Lung (tissue), 11 donors: ENCODE measurements at regions not wholly inside any gene's neighbourhood (a gene's known extent, or its start where the extent isn't known, plus 50 kb on each side); places are given as distances from the start of the nearest gene placed in this dataset.
A peak's percentile ranks its signal among the peaks of the same experiment; 100 is the strongest.

Experiments
- ATAC-seq: fragments of 200-7000 bp; cut with Tn5 transposase; one replicate; pipeline ENCODE4 v1.9.1; 2020; ENCODE audit warnings: moderate number of reproducible peaks; ENCODE audit not compliant: insufficient read depth, low FRiP score
- DNase-seq, 3 donors: peaks; one replicate each; pipeline ENCODE4 v3.0.0-alpha.2; 2013 to 2017
- H3K27ac ChIP-seq, 2 donors: one replicate each; pipeline ENCODE4 v1.5.1; 2013; ENCODE audit warnings: mild to moderate bottlenecking in 2 of 2, moderate library complexity in 2 of 2, control low read depth in 1 of 2, inconsistent platforms in 1 of 2, low read depth in 1 of 2, low read length in 1 of 2
- H3K27me3 ChIP-seq, 3 donors: one replicate each; pipeline ENCODE4 v1.5.1; 2013; ENCODE audit warnings: low read length in 2 of 3; ENCODE audit not compliant: control insufficient read depth in 3 of 3, insufficient read depth in 3 of 3
- H3K36me3 ChIP-seq, 4 donors: one replicate each; pipeline ENCODE4 v1.5.1; 2013; ENCODE audit warnings: low read length in 4 of 4, mild to moderate bottlenecking in 1 of 4, moderate library complexity in 1 of 4; ENCODE audit not compliant: control insufficient read depth in 4 of 4, insufficient read depth in 4 of 4
- H3K4me1 ChIP-seq, 5 donors: one replicate each; pipeline ENCODE4 v1.5.1; 2013; ENCODE audit warnings: low read length in 5 of 5, mild to moderate bottlenecking in 2 of 5, moderate library complexity in 1 of 5; ENCODE audit not compliant: control insufficient read depth in 5 of 5, insufficient read depth in 5 of 5
- H3K4me3 ChIP-seq: one replicate; pipeline ENCODE4 v1.5.1; 2013; ENCODE audit warnings: mild to moderate bottlenecking, control low read depth, moderate library complexity
- H3K9ac ChIP-seq, 2 donors: one replicate each; pipeline ENCODE4 v1.5.1; 2013; ENCODE audit warnings: low read length in 2 of 2, control low read depth in 1 of 2; ENCODE audit not compliant: insufficient read depth in 1 of 2
- H3K9me3 ChIP-seq, 4 donors: one replicate each; pipeline ENCODE4 v1.5.1; 2013; ENCODE audit warnings: low read length in 3 of 4, mild to moderate bottlenecking in 1 of 4, moderate library complexity in 1 of 4; ENCODE audit not compliant: control insufficient read depth in 4 of 4, insufficient read depth in 3 of 4
- WGBS, 2 donors: extraction: QIAGEN DNeasy Blood & Tissue Kit; methylation state at CpG; one replicate each; pipeline ENCODE4 v1.1.7; 2013; 5-methylcytosine and 5-hydroxymethylcytosine counted together
- TF ChIP-seq, protein P1 (sequence below): IDR thresholded peaks from 2 replicates; pipeline ENCODE4 v1.5.1; 2012; ENCODE audit warnings: mild to moderate bottlenecking; ENCODE audit errors: control extremely low read depth, extremely low read depth
- donor health status: control.
- donor health status: control.
- donor health status: Bipolar disorder and iron deficiency.
- donor health status: healthy.
- donor health status: DM: yes; HTN: yes; CAD: no.

DNA sequence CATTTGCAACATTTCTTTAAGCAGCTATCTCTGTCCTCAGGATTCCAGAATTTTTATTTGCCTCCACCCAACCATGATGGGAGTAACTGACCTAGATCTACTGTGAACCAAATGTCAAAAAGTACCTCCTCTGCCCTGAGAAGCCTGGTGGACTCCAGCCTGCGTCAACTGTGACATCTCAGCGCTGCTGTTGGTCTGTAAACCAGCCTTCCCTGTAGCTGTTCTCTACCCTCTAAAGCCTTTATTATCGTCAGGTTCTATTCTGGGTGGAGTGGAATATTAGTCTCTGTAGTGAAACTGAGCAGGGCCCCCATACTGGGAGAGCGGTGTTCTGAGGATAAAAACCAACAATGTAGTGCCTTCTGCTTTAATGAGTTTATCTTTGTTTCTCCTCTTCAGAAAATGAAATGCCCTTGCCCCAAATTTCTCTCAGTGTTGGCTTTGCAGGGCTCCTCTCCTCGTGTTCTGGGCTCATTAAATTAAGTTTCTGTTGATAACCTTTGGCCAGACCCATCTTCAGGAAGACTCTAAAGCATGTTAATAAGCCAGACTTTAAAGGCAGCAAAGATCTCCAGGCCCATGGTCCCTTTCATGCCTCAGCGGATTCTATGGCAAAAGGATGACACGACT is 223.1 kb upstream of the PLXNA2 start:
- Histone ChIP-seq H3K9me3 (no peaks in the 10 kb centered on the region), H3K4me3 (no peak overlapping the region), H3K36me3 (no peaks in the 10 kb centered on the region), H3K27ac (no peak overlapping the region), H3K27me3 (no peaks in the 10 kb centered on the region), H3K4me1 (no peaks in the 10 kb centered on the region), H3K9ac (no peak overlapping the region)
- DNase-seq (no peak), ATAC-seq (no peak)
- WGBS, 2 donors, result 81 to 90% methylated on average over 7 of the region's 7 CpGs
- TF ChIP-seq, protein P1, sequence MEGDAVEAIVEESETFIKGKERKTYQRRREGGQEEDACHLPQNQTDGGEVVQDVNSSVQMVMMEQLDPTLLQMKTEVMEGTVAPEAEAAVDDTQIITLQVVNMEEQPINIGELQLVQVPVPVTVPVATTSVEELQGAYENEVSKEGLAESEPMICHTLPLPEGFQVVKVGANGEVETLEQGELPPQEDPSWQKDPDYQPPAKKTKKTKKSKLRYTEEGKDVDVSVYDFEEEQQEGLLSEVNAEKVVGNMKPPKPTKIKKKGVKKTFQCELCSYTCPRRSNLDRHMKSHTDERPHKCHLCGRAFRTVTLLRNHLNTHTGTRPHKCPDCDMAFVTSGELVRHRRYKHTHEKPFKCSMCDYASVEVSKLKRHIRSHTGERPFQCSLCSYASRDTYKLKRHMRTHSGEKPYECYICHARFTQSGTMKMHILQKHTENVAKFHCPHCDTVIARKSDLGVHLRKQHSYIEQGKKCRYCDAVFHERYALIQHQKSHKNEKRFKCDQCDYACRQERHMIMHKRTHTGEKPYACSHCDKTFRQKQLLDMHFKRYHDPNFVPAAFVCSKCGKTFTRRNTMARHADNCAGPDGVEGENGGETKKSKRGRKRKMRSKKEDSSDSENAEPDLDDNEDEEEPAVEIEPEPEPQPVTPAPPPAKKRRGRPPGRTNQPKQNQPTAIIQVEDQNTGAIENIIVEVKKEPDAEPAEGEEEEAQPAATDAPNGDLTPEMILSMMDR, result no peak

DNA sequence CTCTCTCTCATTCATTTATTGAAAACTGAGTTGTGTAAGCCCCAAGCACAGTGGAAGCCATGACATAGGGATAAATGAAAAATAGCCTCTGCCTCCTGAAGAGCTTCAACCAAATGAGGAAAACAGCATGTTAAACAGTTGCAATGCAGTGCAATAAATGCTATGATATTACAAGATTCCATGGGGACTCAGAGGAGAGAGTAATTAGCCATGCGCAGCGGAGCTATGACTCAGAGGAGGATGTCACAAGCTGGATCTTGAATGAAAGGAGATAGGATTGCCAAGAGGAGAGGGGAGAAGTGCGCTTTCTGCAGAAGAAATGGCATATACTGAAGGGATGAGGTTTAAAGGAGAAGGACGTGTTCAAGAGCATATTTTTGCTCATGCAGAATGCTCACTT is 231.3 kb upstream of the PLXNA2 start:
- no peak for ATAC-seq
- 73 to 89% methylated on average over 4 of the region's 4 CpGs for WGBS, 2 donors
- TF ChIP-seq, protein P1, result no peak
- Histone ChIP-seq H3K9me3 (no peaks in the 10 kb centered on the region), H3K9ac (no peak overlapping the region), H3K4me1 (peaks cover 4 to 27% (median 13%) of the 10 kb centered on the region in 5 donors), H3K27me3 (no peaks in the 10 kb centered on the region), H3K27ac (no peak overlapping the region), H3K4me3 (no peak overlapping the region), H3K36me3 (no peaks in the 10 kb centered on the region)
- DNase-seq, result peak in 2 of 3 donors; percentile 29 to 43

DNA sequence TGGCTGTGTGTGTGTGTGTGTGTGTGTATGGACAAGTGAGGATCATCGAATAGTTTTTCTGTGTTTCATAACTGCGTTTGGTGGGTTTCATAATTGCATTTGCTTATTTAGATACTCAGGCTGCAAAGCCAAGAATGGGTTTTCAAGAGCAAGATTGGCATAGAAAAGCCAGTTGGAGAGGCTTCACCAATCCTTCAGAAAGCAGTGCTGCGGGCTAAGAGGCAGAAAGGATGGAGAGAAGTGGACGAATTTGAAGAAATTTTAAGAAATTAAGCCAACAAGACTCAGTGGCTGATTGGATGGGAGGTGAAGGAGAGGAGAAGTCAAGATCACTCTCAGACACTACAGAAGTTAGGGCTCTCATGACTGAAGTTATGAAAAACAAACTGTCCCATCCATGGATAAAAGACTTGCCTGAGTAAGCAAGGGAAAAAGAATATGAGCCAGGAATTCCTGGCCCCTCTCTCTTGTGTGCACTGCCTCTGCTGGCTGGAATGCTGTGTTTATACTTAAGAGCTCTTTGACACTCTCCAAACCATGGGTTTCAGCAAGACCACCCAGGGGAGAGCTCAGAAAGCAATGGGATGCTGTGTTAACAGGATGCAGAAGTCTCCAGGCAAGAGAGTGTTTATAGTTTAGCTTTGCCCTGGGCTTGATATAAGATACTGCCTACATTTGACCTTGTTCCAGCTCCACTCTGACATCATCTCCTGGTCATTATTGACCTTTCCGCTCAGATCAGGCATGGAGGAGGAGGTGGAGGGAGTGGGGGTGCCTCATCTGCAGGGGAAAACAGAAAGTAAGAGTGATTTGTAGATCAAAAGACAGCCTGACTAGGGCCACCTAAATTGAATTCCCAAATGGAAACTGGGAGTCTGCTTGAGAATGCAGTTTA is 232.0 kb upstream of the PLXNA2 start:
- H3K36me3 ChIP-seq, result no peaks in the 10 kb centered on the region
- peaks cover 4 to 27% (median 13%) of the 10 kb centered on the region in 5 donors for H3K4me1 ChIP-seq
- peak overlapping the region; percentile 1 to 22 for H3K27ac ChIP-seq
- no peak overlapping the region for H3K4me3 ChIP-seq
- ATAC-seq, result peak; percentile 64
- no peaks in the 10 kb centered on the region for H3K9me3 ChIP-seq
- 53 to 67% methylated on average over 5 of the region's 5 CpGs for whole genome bisulfite sequencing, 2 donors
- H3K9ac ChIP-seq, result no peak overlapping the region
- no peaks in the 10 kb centered on the region for H3K27me3 ChIP-seq
- peak; percentile 88 to 97 (median 95) for DNase-seq
- TF ChIP-seq, protein P1, result no peak
